GM19324 (cell line): ENCODE measurements at regions not wholly inside any gene's neighbourhood (a gene's known extent, or its start where the extent isn't known, plus 50 kb on each side); places are given as distances from the start of the nearest gene placed in this dataset.

ENCODE experiments used
- ATAC-seq: cut with Tn5 transposase; IDR thresholded peaks from one replicate; pipeline ENCODE4 v1.9.1; 2021; ENCODE audit warnings: mild to moderate bottlenecking, moderate library complexity; ENCODE audit not compliant: unreplicated experiment, low FRiP score

GRCh38 chr13:76754414-76754813, 131.8 kb downstream of the KCTD12 start:
- ATAC-seq, result no peak

- no peak for ATAC-seq
Observed at GRCh38 chr13:76751278-76751677, 134.9 kb downstream of the KCTD12 start.

DNA sequence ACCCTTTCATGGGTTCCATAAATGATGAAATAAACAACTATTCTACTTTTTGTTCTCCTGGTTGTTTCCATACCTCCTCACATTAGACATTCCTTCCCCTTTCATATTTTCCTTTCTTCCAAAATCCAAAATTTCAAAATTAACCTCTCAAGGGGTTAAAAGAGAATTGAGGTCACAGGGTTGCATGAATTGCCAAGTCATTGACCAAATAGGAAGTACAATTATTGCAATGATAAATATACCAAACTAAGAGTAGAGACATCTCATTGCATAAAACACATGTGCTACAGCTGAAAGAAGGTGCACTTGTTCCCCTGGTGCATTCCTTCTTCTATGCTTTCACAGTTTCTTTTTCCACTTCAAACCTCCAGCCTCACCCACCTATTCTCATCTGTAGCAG, 136.1 kb downstream of the KCTD12 start:
- no peak for ATAC-seq

DNA sequence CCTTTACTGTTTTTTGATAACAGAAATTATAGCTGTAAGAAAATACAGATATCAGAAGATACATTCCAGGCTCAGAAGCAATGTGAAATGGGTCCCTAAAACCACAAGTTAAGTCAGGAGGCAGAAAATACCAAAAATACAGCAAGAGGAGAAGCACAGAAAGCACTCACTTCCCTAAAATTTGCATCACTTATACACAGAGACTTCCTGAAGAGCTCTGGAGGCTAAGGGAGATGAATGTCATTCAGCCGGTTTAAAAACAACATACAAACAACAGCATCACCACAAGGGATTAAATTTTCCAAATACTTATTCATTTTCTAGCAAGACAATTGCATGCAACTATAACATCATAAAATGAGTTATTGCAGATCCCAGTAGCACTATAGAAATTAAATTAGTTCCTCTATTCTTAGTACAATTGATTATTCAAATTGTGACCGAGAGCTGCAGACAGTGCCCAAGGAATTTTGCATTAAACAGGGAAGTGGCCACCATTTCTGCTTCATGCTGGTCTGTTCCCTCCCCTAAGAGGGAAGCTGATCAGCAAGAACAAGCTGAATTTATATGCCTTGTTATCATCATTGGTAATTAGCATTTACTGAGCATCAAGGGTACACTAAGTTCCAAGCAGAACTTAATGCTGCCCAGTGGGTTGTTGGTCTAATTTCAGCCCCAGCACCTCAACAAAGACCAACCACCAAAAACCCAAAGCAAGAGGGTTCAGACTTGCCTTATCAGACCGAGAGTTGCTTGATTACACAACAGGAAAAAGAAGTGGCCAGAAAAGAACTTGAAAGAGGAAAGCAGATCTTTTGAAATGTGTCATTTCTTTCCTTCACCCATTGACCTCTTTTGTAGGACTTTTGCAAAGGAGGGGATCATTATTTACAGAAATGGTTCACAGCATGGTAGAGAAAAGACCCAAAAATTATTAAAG, 140.7 kb downstream of the KCTD12 start:
- peak; percentile 55 for ATAC-seq

DNA sequence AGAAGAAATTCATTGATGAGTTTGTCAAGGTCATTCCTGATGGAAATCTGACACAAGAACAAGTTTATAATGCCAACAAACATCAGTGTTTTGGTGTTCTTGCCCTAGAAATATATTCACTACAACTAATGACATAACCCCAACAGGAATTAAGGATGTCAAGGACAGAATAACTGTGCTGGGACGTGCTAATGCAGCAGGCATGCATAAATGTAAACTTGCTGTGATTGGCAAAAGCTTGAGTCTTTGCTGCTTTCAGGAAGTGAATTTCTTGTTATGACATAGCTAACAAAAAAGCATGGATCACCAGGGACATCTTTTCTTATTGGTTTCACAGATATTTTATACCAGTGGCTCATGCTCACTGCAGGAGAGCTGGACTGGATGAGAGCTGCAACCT, 144.6 kb downstream of the KCTD12 start:
- no peak for ATAC-seq

DNA sequence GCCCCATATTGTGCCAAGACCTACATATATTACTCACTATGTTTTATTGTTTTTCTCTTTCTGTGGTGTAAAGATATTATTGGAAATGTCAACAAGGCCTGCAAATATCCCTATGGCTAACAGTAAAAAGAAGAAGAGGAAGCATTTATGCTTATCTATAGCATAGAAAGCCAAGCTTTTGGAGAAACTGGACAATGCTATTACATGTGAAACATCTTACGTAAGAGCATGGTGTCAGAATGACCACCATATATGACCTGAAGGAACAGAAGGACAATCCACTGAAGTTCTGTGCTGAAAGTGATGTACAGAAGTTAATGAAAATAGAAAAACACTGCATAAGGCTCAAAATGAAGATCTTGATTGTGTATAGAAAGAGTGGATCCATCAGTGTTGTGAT, 145.2 kb downstream of the KCTD12 start:
- no peak for ATAC-seq

- no peak for ATAC-seq
Observed at GRCh38 chr13:76738616-76739015, 147.6 kb downstream of the KCTD12 start.

GRCh38 chr13:76737526-76737925, 148.7 kb downstream of the KCTD12 start:
- no peak for ATAC-seq

- ATAC-seq, result no peak
Observed at GRCh38 chr13:76735641-76736040, 150.6 kb downstream of the KCTD12 start.

DNA sequence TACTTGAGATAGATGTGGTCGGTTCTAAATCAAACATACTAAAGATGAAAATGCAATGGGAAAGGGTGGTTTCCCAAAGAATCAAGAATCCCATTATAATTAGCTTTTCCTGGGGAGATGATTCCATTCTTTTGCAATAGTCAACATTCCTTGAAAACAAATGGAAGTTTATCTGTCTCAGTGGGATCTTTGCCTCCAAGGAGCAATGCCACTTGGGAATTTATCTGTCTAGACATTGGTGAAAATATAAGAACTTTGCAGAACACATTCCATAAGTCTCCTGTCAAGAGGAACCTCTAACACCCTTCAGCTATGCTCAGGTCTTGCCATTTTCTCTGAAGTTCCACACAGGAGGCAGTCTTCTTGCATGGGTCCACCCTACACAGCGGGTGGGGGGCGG, 152.5 kb downstream of the KCTD12 start:
- ATAC-seq, result no peak

GRCh38 chr13:76732367-76732766, 153.8 kb downstream of the KCTD12 start:
- no peak for ATAC-seq

DNA sequence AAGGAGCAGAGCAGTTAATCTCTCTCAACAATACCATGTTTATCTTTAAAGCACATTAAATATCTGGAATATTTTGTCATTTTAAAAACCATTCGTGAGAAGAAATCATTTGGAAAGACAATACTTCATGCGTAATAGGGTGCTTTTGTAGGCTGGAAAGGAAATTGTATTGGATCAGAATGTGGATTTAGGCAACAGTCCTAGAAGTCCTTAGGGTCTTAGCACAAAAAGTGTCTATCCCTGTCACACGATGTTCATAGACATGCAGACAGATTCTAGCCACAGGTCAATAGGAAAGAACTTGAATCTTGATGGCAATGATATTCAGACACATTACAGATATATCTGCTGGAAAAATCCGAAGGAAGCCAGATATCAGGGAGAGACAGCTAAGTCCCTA, 156.0 kb downstream of the KCTD12 start:
- no peak for ATAC-seq

GRCh38 chr13:76729691-76730090, 156.5 kb downstream of the KCTD12 start:
- ATAC-seq, result no peak

GRCh38 chr13:76725896-76726295, 160.3 kb downstream of the KCTD12 start:
- no peak for ATAC-seq

GRCh38 chr13:76725211-76725610, 161.0 kb downstream of the KCTD12 start:
- no peak for ATAC-seq

GRCh38 chr13:76724421-76724820, 161.8 kb downstream of the KCTD12 start:
- ATAC-seq, result no peak

- no peak for ATAC-seq
Observed at GRCh38 chr13:76723551-76724232, 162.5 kb downstream of the KCTD12 start.

GRCh38 chr13:76722782-76723181, 163.4 kb downstream of the KCTD12 start:
- ATAC-seq, result no peak

DNA sequence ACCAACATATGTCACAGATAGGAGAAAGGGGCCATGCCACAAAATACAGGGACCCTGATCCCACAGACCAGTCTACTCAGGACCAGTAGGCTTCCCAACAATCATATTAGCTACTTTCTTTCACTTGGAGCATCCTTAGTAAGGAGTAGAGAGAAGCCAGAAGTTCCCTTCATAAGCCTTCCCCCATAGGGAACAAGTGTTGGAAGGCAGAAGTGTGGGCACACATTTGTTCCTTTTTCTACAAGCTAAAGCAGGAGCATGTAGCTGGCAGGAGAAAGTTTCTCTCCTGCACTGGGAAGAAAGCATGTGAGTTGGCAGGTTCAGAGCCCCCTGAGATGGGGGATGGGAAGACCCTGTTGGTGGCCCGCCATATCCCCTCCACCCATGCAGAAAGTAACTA, 165.4 kb downstream of the KCTD12 start:
- ATAC-seq, result no peak

GRCh38 chr13:76720416-76720815, 165.8 kb downstream of the KCTD12 start:
- no peak for ATAC-seq

- ATAC-seq, result no peak
Observed at GRCh38 chr13:76719955-76720354, 166.2 kb downstream of the KCTD12 start.

- no peak for ATAC-seq
Observed at GRCh38 chr13:76717092-76717491, 169.1 kb downstream of the KCTD12 start.
